ENCODE measurements at regions not wholly inside any gene's neighbourhood (a gene's known extent, or its start where the extent isn't known, plus 50 kb on each side); places are given as distances from the start of the nearest gene placed in this dataset.

DNA sequence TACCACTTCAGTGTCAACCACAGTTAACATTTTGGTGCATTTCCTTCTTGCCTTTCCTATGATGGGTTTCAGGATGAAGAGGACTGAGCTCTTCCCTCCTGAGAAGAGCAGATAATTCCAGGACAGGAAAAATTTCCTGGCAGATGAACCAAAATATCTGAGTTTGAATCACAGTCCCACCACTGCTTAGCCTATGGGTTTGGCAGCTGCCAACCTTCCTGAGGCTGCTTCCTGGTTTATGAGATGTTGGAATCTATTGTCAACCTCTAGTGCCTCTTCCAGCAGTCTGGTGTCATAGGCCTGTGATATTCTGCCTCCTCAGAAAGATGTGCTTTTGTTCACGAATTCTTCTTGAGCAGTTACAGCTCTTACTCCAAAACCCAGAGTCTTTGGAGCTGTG is 197.4 kb upstream of the FRMD6 start:
- Histone ChIP-seq H3K4me1 (ENCODE audit: insufficient read depth, low read length, poor library complexity, severe bottlenecking) (no peaks in the 10 kb centered on the region), H3K4me3 (ENCODE audit: low read length, poor library complexity, severe bottlenecking) (no peak overlapping the region), H3K9ac (ENCODE audit: low read depth, low read length, poor library complexity, severe bottlenecking) (no peak overlapping the region), H4K20me1 (ENCODE audit: insufficient read depth, low read length, poor library complexity, severe bottlenecking) (no peaks in the 10 kb centered on the region), H3K36me3 (ENCODE audit: insufficient read depth, low read length) (no peaks in the 10 kb centered on the region), H3K4me2 (ENCODE audit: low read depth, low read length, poor library complexity, severe bottlenecking) (no peak overlapping the region), H3F3A (ENCODE audit: low read depth) (no peaks in the 10 kb centered on the region), H2AFZ (ENCODE audit: low read length) (no peak overlapping the region), H3K79me2 (ENCODE audit: insufficient read depth, low read length) (no peaks in the 10 kb centered on the region), H3K9me2 (replicated peaks; ENCODE audit: low read depth, low read length) (no peaks in the 10 kb centered on the region), H3K9me3 (ENCODE audit: insufficient read depth, low read depth, low read length) (no peaks in the 10 kb centered on the region), H3K27me3 (ENCODE audit: insufficient read depth, low read length, poor library complexity, severe bottlenecking) (no peaks in the 10 kb centered on the region)
- TF ChIP-seq EZH2phosphoT487 (IDR thresholded peaks at IDR 0.05; ENCODE audit: borderline replicate concordance), result no peak
- TF ChIP-seq CTCF (conservative IDR thresholded peaks at IDR 0.05; ENCODE audit: low read length), result no peak

DNA sequence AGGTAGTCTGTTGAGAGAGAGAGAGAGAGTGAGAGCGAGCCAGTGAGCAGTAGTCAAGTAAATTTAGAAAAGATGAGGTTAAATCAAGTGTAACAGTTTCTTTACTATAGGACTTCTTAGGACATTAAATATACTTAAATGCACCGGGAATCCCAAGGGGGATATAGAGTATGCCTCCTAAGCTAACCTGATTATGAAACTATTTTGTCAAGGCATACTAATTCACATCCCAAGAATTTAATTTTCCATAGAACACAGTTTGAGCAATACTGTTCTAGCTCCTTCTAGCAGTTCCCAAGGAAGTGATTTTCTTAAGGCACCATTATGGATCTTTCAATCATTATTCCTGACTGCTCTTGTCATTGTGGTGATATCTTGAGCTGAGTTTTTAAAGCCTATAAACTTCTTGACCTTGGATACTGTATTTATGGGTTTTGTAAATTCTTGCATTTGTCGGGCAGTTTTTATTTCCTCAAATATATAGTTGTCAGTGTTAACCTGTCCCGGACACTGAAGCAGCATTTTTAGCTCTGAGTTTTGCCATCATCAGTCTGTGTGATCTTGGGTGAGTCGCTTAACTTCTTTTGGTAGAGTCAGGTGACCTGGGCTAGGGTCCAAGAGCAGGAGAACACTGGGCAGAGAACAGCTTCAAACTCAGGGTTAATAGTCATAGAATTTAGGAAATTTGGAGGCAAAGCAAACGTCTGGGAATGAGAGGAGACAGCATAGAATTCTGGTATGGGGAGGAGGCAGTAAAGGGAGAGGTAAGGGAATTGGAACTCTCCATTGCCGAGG is 196.5 kb upstream of the FRMD6 start:
- H3K4me2 ChIP-seq (ENCODE audit: low read depth, low read length, poor library complexity, severe bottlenecking), result no peak overlapping the region
- TF ChIP-seq EZH2phosphoT487 (IDR thresholded peaks at IDR 0.05; ENCODE audit: borderline replicate concordance) (no peak), CTCF (conservative IDR thresholded peaks at IDR 0.05; ENCODE audit: low read length) (no peak)
- no peaks in the 10 kb centered on the region for H4K20me1 ChIP-seq (ENCODE audit: insufficient read depth, low read length, poor library complexity, severe bottlenecking)
- no peaks in the 10 kb centered on the region for H3K27me3 ChIP-seq (ENCODE audit: insufficient read depth, low read length, poor library complexity, severe bottlenecking)
- no peaks in the 10 kb centered on the region for H3K79me2 ChIP-seq (ENCODE audit: insufficient read depth, low read length)
- H3K9ac ChIP-seq (ENCODE audit: low read depth, low read length, poor library complexity, severe bottlenecking), result no peak overlapping the region
- no peaks in the 10 kb centered on the region for H3K4me1 ChIP-seq (ENCODE audit: insufficient read depth, low read length, poor library complexity, severe bottlenecking)
- H3K36me3 ChIP-seq (ENCODE audit: insufficient read depth, low read length), result no peaks in the 10 kb centered on the region
- no peaks in the 10 kb centered on the region for H3K9me2 ChIP-seq (replicated peaks; ENCODE audit: low read depth, low read length)
- H3K9me3 ChIP-seq (ENCODE audit: insufficient read depth, low read depth, low read length), result no peaks in the 10 kb centered on the region
- H2AFZ ChIP-seq (ENCODE audit: low read length), result no peak overlapping the region
- no peak overlapping the region for H3K4me3 ChIP-seq (ENCODE audit: low read length, poor library complexity, severe bottlenecking)
- H3F3A ChIP-seq (ENCODE audit: low read depth), result no peaks in the 10 kb centered on the region

- Histone ChIP-seq H3K27me3 (ENCODE audit: insufficient read depth, low read length, poor library complexity, severe bottlenecking) (no peaks in the 10 kb centered on the region), H3K9me2 (replicated peaks; ENCODE audit: low read depth, low read length) (no peaks in the 10 kb centered on the region), H3K79me2 (ENCODE audit: insufficient read depth, low read length) (no peaks in the 10 kb centered on the region), H2AFZ (ENCODE audit: low read length) (no peak overlapping the region), H3F3A (ENCODE audit: low read depth) (no peaks in the 10 kb centered on the region), H3K4me1 (ENCODE audit: insufficient read depth, low read length, poor library complexity, severe bottlenecking) (no peaks in the 10 kb centered on the region), H3K36me3 (ENCODE audit: insufficient read depth, low read length) (no peaks in the 10 kb centered on the region), H3K4me2 (ENCODE audit: low read depth, low read length, poor library complexity, severe bottlenecking) (no peak overlapping the region), H3K9me3 (ENCODE audit: insufficient read depth, low read depth, low read length) (no peaks in the 10 kb centered on the region), H3K4me3 (ENCODE audit: low read length, poor library complexity, severe bottlenecking) (no peak overlapping the region), H4K20me1 (ENCODE audit: insufficient read depth, low read length, poor library complexity, severe bottlenecking) (no peaks in the 10 kb centered on the region), H3K9ac (ENCODE audit: low read depth, low read length, poor library complexity, severe bottlenecking) (no peak overlapping the region)
- TF ChIP-seq CTCF (conservative IDR thresholded peaks at IDR 0.05; ENCODE audit: low read length), result no peak
- no peak for TF ChIP-seq EZH2phosphoT487 (IDR thresholded peaks at IDR 0.05; ENCODE audit: borderline replicate concordance)
Observed at GRCh38 chr14:51457843-51458562, 193.7 kb upstream of the FRMD6 start.
